GM12878 (cell line): ENCODE measurements at regions not wholly inside any gene's neighbourhood (a gene's known extent, or its start where the extent isn't known, plus 50 kb on each side); places are given as distances from the start of the nearest gene placed in this dataset.

Experiments used
- ATAC-seq: fragments of 200-7000 bp; cut with Tn5 transposase; 3 replicates; pipeline ENCODE4 v1.9.1; 2020; ENCODE audit warnings: mild to moderate bottlenecking, moderate library complexity
- BruUV-seq: library from RNA; stranded (reverse); fragments of 400-500 nt; replicated peaks from 2 replicates; lab custom pipeline; 2021; lab: Mats Ljungman, UMichigan
- CTCF ChIA-PET: fragments of 300-600 bp; sonication (Branson Sonifier 250); formaldehyde crosslinking; extraction: SDS; loops from one replicate; lab custom pipeline; 2021; ENCODE audit warnings: inconsistent platforms; lab: Yijun Ruan, JAX
- POLR2A ChIA-PET: fragments of 350-600 bp; formaldehyde crosslinking; extraction: SDS; loops from one replicate; lab custom pipeline; 2021; ENCODE audit warnings: inconsistent platforms; lab: Charles Lee
- RAD21 ChIA-PET: fragments of 300-600 bp; sonication (Branson Sonifier 250); formaldehyde crosslinking; loops from one replicate; lab custom pipeline; 2023; ENCODE audit warnings: antibody characterized with exemption; ENCODE audit not compliant: unreplicated experiment; lab: Charles Lee
- SMC1A ChIA-PET: fragments of 300-600 bp; sonication (Branson Sonifier 250); formaldehyde crosslinking; loops from one replicate; lab custom pipeline; 2023; ENCODE audit not compliant: unreplicated experiment, uncharacterized antibody; lab: Charles Lee
- DNase-seq: peaks from one replicate; pipeline ENCODE4 v3.0.0-alpha.2; 2011; ENCODE audit warnings: low read depth, low spot score
- FAIRE-seq: peaks from 3 replicates; lab custom pipeline; 2011; peaks lifted over from hg19 to GRCh38; lab: Jason Lieb, UNC
- H2AFZ ChIP-seq: 2 replicates; pipeline ENCODE4 v1.6.0; 2011; ENCODE audit warnings: low read depth, low read length, control low read depth; ENCODE audit not compliant: control insufficient read depth
- H3K27ac ChIP-seq: 2 replicates; pipeline ENCODE4 v1.5.1; 2011; ENCODE audit warnings: control low read depth; ENCODE audit not compliant: control insufficient read depth, insufficient read depth
- H3K27me3 ChIP-seq, 2 experiments: replicated peaks in 1 of 2; 2 replicates each; pipeline versions ENCODE4 v1.6.0 to v1.6.1; 2011; ENCODE audit warnings: low read length in 1 of 2; ENCODE audit not compliant: control insufficient read depth in 2 of 2, insufficient read depth in 2 of 2
- H3K36me3 ChIP-seq, 2 experiments: 2 replicates each; pipeline ENCODE4 v1.5.1; 2011; ENCODE audit warnings: low read length in 1 of 2; ENCODE audit not compliant: control insufficient read depth in 2 of 2, insufficient read depth in 2 of 2
- H3K4me1 ChIP-seq: 2 replicates; pipeline ENCODE4 v1.6.1; 2011; ENCODE audit warnings: mild to moderate bottlenecking, low read length, moderate library complexity, mixed read lengths; ENCODE audit not compliant: control insufficient read depth, insufficient read depth
- H3K4me2 ChIP-seq: 2 replicates; pipeline ENCODE4 v1.6.0; 2011; ENCODE audit warnings: control low read depth; ENCODE audit not compliant: control insufficient read depth, insufficient read depth
- H3K4me3 ChIP-seq: fragments of 200-600 bp; sonication (generic); 2 replicates; pipeline ENCODE4 v1.5.1; 2016
- H3K79me2 ChIP-seq: 2 replicates; pipeline ENCODE4 v1.6.0; 2011; ENCODE audit warnings: low read length; ENCODE audit not compliant: control insufficient read depth, insufficient read depth
- H3K9ac ChIP-seq: 2 replicates; pipeline ENCODE4 v1.8.0; 2011; ENCODE audit warnings: low read length, control low read depth, mixed read lengths; ENCODE audit not compliant: control insufficient read depth, insufficient read depth
- H3K9me3 ChIP-seq: replicated peaks from 3 replicates; pipeline ENCODE4 v1.5.1; 2011; ENCODE audit warnings: mild to moderate bottlenecking, low read length; ENCODE audit not compliant: control insufficient read depth, insufficient read depth
- H4K20me1 ChIP-seq: 2 replicates; pipeline ENCODE4 v1.6.0; 2011; ENCODE audit not compliant: control insufficient read depth, insufficient read depth
- CEBPB ChIP-seq, 2 experiments: fragments of 150-350 bp in 1 of 2; IDR thresholded peaks; 2 replicates each; pipeline ENCODE4 v1.6.1; 2012 to 2014; ENCODE audit warnings: low read depth in 2 of 2, low read length in 2 of 2, borderline replicate concordance in 1 of 2, inconsistent platforms in 1 of 2
- DPF2 ChIP-seq: fragments of 450-650 bp; IDR thresholded peaks from 2 replicates; pipeline ENCODE4 v1.6.1; 2017; ENCODE audit warnings: mild to moderate bottlenecking
- EGR1 ChIP-seq, 2 experiments: IDR thresholded peaks; 1 replicate in 1 of 2; 2 replicates in 1 of 2; pipeline ENCODE4 v1.6.1; 2011 to 2012; ENCODE audit warnings: low read depth in 2 of 2, low read length in 2 of 2, borderline replicate concordance in 1 of 2, mild to moderate bottlenecking in 1 of 2, moderate library complexity in 1 of 2
- MEF2B ChIP-seq: fragments of 450-650 bp; IDR thresholded peaks from 2 replicates; pipeline ENCODE4 v1.6.1; 2018; ENCODE audit warnings: mild to moderate bottlenecking, moderate library complexity; ENCODE audit not compliant: partially characterized antibody, poor library complexity, severe bottlenecking
- MTA3 ChIP-seq: IDR thresholded peaks from 2 replicates; pipeline ENCODE4 v1.6.1; 2012; ENCODE audit warnings: low read length, inconsistent platforms, borderline replicate concordance
- NR2C2 ChIP-seq: IDR thresholded peaks from 2 replicates; pipeline ENCODE4 v1.6.1; 2011; ENCODE audit warnings: borderline replicate concordance, low read depth; ENCODE audit not compliant: control insufficient read depth, insufficient read length
- POLR2AphosphoS2 ChIP-seq: IDR thresholded peaks from 2 replicates; pipeline ENCODE4 v1.6.1; 2011; ENCODE audit warnings: low read depth, mild to moderate bottlenecking, low read length, improper control_type of control experiment, moderate library complexity
- POU2F2 ChIP-seq: IDR thresholded peaks from 3 replicates; pipeline ENCODE4 v1.6.1; 2011; ENCODE audit warnings: low read depth, mild to moderate bottlenecking, low read length, borderline replicate concordance
- RELB ChIP-seq: fragments of 450-650 bp; IDR thresholded peaks from 2 replicates; pipeline ENCODE4 v1.6.1; 2017; ENCODE audit warnings: low read depth, mild to moderate bottlenecking, moderate library complexity
- TAF1 ChIP-seq: IDR thresholded peaks from 2 replicates; pipeline ENCODE4 v1.6.1; 2011; ENCODE audit warnings: mild to moderate bottlenecking, low read depth, low read length, borderline replicate concordance
- WGBS: methylation state at CpG from one replicate; pipeline ENCODE4 v1.1.6; 2016; ENCODE audit warnings: low lambda C conversion rate; ENCODE audit not compliant: insufficient replicate concordance, insufficient coverage; ENCODE audit errors: missing lambda C conversion rate; 5-methylcytosine and 5-hydroxymethylcytosine counted together
- in situ Hi-C: fragments of 300-500 bp; cut with MboI; formaldehyde crosslinking; loops from 9 replicates; pipeline ENCODE4 v1.14.3; 2018; ENCODE audit warnings: mixed read lengths
- intact Hi-C: fragments of 100-400 bp; cut with micrococcal nuclease; formaldehyde crosslinking; loops from one replicate; pipeline ENCODE4 v1.14.2; 2022; ENCODE audit not compliant: unreplicated experiment

DNA sequence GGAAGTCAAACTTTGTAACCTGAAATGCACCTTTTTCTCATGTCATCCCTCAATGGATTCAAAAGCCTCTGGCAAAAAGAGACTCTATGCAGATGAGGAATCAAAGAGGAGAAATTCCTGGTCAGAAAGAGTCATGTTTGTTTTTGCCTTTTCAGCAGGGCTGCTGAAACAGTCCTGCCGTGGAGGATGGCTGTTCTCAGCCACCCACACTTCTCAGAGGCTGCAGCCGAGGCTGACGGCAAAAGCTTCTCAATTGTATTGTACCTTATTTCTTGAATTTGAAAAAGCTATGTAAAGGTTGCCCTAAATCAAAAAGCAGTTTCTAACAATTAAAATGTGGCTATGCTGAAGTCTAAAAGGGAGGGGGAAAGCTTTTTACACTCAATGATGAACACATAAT, 385.3 kb downstream of the KCTD12 start:
- FAIRE-seq, result no peak
- in situ Hi-C loops, result no loop called here

DNA sequence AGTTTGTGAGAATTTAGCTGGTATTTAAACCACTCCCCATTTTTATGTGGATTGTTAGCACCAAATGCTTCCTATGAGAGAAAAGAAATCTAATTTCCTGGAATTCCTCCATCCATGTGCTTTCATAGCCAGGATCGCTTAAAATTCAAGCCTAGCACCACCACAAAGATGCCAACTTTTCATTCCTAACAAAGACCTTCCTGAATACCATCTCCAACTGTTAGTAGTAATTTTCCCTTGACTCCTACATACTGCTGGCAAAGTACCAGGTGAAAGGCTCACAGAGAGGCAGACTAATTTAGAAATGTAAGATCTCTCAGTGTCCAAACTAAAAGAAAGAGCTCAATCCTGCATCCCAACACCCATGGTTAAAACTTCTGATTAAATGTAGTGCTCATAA, 386.3 kb downstream of the KCTD12 start:
- H2AFZ ChIP-seq, result no peak overlapping the region
- no peaks in the 10 kb centered on the region for H3K27me3 ChIP-seq
- H4K20me1 ChIP-seq, result no peaks in the 10 kb centered on the region
- ChIA-PET POLR2A (no interaction called here), CTCF (no interaction called here), SMC1A (no interaction called here), RAD21 (no interaction called here)
- no TSS peak for BruUV-seq
- in situ Hi-C loops (no loop called here), intact Hi-C loops (no loop called here)
- no peak for TF ChIP-seq DPF2
- TF ChIP-seq EGR1 (IDR thresholded peaks at IDR 0.05; ENCODE audit: borderline replicate concordance in 1 of 2, low read depth in 2 of 2, low read length in 2 of 2), result no peak
- TF ChIP-seq TAF1, result no peak
- TF ChIP-seq CEBPB (IDR thresholded peaks at IDR 0.05; ENCODE audit: borderline replicate concordance in 1 of 2, low read depth in 2 of 2, low read length in 2 of 2), result no peak
- no peak for TF ChIP-seq NR2C2
- no peak for TF ChIP-seq MEF2B
- FAIRE-seq (no peak), ATAC-seq (no peak), DNase-seq (no peak)
- H3K4me2 ChIP-seq, result no peak overlapping the region
- no peak overlapping the region for H3K9ac ChIP-seq
- no peak overlapping the region for H3K27ac ChIP-seq
- H3K9me3 ChIP-seq, result no peaks in the 10 kb centered on the region
- no peaks in the 10 kb centered on the region for H3K4me1 ChIP-seq
- H3K36me3 ChIP-seq, result no peaks in the 10 kb centered on the region
- no peaks in the 10 kb centered on the region for H3K79me2 ChIP-seq
- WGBS, result 0% methylated on average over 1 of the region's 1 CpG
- no peak overlapping the region for H3K4me3 ChIP-seq

More for the DNA sequence above, 385.3 kb downstream of the KCTD12 start:
- ChIA-PET RAD21 (no interaction called here), CTCF (no interaction called here), POLR2A (no interaction called here), SMC1A (no interaction called here)
- intact Hi-C loops, result no loop called here
- no peak overlapping the region for H3K4me3 ChIP-seq
- no peaks in the 10 kb centered on the region for H3K79me2 ChIP-seq
- ATAC-seq, result no peak
- H3K27me3 ChIP-seq, result no peaks in the 10 kb centered on the region
- no peak for DNase-seq
- H3K4me1 ChIP-seq, result no peaks in the 10 kb centered on the region
- H3K27ac ChIP-seq, result no peak overlapping the region
- TF ChIP-seq RELB (no peak), POU2F2 (no peak), MTA3 (no peak), POLR2AphosphoS2 (no peak)
- no peak overlapping the region for H3K9ac ChIP-seq
- BruUV-seq, result no TSS peak
- 65% methylated on average over 3 of the region's 3 CpGs for WGBS
- H2AFZ ChIP-seq, result no peak overlapping the region
- H3K4me2 ChIP-seq, result no peak overlapping the region
- no peaks in the 10 kb centered on the region for H3K9me3 ChIP-seq
- H4K20me1 ChIP-seq, result no peaks in the 10 kb centered on the region
- no peaks in the 10 kb centered on the region for H3K36me3 ChIP-seq
